ENCODE measurements at regions not wholly inside any gene's neighbourhood (a gene's known extent, or its start where the extent isn't known, plus 50 kb on each side); places are given as distances from the start of the nearest gene placed in this dataset.

DNA sequence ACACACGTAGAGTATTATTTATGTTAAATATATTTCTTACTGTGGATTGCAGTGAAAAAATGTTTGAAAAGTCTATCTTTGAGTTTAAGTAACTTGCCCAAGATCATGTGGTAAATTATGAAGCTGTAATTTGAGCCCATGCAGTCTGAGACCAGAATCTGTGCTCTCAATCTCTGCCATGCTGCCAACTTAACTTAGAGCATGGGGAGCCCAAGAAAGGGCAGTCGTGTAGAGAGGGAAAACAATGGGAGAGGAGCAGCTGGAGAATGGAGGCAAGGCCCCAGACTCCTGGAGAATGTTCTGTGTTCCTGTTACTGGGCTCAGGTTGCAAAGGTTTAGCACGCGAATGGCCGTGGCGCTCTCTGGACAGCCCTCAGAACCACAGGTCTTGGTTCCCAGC, 311.6 kb upstream of the RASGRP1 start:
- no peak for TF ChIP-seq POLR2A (IDR thresholded peaks at IDR 0.05)
- TF ChIP-seq, protein P1, sequence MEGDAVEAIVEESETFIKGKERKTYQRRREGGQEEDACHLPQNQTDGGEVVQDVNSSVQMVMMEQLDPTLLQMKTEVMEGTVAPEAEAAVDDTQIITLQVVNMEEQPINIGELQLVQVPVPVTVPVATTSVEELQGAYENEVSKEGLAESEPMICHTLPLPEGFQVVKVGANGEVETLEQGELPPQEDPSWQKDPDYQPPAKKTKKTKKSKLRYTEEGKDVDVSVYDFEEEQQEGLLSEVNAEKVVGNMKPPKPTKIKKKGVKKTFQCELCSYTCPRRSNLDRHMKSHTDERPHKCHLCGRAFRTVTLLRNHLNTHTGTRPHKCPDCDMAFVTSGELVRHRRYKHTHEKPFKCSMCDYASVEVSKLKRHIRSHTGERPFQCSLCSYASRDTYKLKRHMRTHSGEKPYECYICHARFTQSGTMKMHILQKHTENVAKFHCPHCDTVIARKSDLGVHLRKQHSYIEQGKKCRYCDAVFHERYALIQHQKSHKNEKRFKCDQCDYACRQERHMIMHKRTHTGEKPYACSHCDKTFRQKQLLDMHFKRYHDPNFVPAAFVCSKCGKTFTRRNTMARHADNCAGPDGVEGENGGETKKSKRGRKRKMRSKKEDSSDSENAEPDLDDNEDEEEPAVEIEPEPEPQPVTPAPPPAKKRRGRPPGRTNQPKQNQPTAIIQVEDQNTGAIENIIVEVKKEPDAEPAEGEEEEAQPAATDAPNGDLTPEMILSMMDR (IDR thresholded peaks at IDR 0.05), result no peak

Data from esophagus squamous epithelium (tissue), 4 donors.